ENCODE measurements at regions not wholly inside any gene's neighbourhood (a gene's known extent, or its start where the extent isn't known, plus 50 kb on each side); places are given as distances from the start of the nearest gene placed in this dataset.
A peak's percentile ranks its signal among the peaks of the same experiment; 100 is the strongest.
"Not testable (repeated sequence)": the region's sequence is repeated elsewhere in the genome, so short reads cannot be mapped to it uniquely, and the experiment has no call there.

- DNase-seq: not testable (repeated sequence)
These were observed 395.3 kb upstream of the ZNF337 start for GRCh38 chr20:26091921-26092320.

DNA sequence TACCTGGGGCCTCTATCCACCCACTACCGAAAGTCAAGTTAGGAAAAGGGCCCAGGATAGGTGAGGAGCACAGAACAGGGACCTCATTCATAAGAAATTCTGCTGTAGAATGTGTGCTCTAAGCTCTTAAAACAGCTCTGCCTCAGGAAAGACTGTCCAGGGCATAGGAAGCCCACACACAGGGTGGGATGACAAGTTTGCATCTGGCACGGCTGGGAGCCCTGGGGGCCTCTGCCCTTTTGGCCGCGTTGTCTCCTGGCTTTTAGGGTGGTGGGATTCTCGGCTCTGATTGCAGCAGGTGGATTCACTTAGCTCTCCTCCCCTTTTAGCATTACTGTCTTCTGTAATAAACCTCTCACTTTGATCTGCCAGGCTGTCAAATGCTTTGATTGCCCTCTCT is 389.5 kb upstream of the ZNF337 start:
- DNase-seq: not testable (repeated sequence)

DNA sequence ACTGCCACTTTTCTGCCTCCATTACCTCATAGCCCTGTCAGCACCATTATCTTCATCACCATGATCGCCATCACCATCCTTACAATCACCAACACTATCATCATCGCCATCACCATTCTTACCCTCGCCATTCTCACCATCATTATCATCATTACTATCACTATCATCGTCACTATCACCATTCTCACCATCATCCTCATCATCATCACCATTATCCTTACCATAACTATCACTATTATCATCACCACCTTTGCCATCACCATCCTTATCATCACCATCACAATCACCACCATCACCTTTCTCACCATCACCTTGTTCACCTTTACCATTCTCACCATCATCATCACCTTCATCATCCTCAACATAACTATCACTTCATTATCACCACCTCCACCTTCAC is 377.3 kb upstream of the ZNF337 start:
- not testable (repeated sequence) for DNase-seq

DNA sequence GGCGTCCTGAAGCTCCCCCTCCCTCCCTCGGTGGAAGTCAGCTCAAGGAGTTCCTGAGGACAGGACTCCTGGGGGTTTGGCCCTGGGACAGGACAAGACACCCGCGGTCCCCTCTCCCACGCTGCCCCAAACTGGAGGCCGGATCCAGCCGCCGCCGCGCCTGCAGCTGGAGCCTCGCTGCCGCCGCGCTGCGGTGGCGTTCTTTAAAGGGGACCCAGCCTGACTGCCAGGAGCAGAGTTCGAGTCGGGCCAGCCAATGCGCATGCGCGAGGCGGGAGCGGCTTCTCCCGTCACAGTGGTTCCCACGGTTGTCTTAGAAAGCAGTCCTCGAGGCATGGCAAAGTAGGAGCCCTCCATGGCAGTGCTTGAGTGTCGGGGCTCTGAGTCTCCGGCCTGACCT is 362.7 kb upstream of the ZNF337 start:
- DNase-seq: not testable (repeated sequence)

GRCh38 chr20:26058446-26058845 is 361.8 kb upstream of the ZNF337 start:
- DNase-seq: not testable (repeated sequence)

DNA sequence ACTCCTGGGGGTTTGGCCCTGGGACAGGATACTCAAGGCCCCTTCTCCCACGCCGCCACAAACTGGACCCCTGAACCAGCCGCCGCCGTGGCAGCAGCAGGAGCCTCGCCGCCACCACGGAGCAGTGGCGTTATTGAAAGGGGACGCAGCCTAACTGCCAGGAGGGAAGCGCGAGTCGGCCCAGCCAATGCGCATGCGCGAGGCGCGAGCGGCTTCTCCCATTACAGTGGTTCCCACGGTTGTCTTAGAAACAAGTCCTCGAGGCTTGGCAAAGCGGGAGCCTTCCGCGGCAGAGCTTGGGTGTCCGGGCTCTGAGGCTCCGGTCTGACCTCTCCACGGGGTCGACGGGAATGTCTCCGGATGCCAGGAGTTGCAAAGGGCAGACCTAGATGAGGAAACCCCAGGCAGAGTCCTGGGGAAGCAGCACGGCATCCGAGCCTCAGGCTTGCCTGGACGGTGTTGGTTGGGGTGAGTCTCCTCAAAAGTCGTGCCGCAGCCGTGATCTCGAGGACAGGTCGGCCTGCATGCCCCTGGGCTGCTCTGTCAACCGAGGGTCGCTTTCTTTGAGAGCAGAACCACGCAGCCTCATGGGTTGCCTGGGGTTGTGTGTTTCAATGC is 360.6 kb upstream of the ZNF337 start:
- DNase-seq: not testable (repeated sequence)

DNA sequence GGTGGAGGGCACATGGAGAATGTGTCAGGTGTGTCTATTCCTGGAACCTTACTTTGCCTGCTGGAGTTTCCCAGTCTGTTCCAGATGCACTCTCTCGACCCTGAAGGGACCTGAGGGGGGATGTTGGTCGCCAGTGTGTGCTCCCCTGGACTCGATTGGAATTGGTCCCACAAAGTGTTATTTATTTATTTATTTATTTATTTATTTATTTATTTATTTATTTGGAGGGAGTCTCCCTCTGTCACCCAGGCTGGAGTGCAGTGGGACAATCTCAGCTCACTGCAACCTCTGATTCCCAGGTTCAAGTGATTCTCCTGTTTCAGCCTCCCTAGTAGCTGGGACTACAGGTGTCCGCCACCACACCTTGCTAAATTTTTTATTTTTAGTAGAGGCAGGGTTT is 329.1 kb upstream of the ZNF337 start:
- DNase-seq: not testable (repeated sequence)

DNA sequence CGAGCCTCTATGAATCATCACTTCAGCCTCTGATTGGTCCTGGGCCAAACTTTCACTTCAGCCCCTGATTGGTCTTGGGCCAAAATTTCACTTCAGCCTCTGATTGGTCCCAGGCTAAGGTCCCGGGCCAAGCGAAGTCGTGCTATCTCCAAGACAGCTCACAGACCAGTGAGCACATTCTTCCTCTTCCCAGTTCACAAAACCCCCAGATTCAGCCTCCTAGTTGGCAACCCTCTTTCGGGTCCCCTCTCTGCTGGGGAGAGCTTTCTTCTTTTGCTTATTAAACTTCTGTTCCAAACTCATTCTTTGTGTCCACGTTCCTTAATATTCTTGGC is 314.3 kb upstream of the ZNF337 start:
- not testable (repeated sequence) for DNase-seq

DNA sequence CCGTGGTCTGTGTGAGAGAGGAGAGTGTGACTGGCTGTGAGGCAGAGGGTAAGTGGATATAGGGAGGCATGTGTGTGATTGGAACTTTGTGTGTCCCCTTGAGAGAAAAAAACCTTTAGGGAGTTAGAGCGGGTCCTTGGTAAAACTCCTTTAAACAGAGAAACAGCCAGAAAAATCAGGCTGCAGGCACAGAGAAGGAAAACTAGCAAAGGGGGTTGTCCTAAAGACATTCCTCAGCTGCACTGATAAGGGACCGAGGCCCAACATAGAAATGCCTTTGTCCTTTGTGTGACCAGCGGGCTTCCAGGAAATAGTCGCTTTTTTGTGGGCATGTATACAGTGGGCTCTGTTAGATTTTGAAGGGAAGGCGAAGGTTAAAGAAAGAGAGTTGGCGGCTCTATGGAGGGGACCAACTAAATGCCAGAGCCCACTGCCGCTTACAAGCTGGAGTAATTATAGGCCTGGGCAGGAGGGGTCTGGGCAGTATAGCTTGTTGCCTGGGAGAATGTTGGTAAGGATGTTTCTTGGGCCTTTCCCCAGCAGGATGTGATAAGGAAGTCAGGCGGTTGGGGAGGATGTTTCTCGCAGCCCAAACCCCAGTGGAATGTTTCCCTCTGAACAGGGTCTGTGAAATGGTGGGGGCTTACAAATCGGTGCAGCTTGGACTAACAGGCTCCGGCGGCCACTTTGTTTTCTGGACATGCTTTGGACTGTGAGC is 313.7 kb upstream of the ZNF337 start:
- DNase-seq: not testable (repeated sequence)

GRCh38 chr20:26009402-26010223 is 313.0 kb upstream of the ZNF337 start:
- peak in 1 of 2 experiments; percentile 2 for DNase-seq

DNA sequence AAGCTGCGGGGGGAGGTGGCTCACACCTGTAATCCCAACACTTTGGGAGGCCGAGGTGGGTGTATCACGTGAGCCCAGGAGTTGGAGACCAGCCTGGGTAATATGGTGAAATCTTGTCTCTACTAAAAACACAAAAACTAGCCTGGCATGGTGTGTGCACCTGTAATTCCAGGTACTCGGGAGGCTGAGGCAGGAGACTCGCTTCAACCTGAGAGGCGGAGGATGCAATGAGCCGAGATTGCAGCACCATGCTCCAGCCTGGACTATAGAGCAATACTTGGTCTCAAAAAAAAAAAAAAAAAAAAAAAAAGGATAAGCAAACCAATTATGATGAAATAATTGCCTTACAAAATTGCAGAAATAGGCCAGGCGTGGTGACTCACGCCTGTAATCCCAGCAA is 311.4 kb upstream of the ZNF337 start:
- not testable (repeated sequence) for DNase-seq

- DNase-seq: not testable (repeated sequence)
These were observed 309.5 kb upstream of the ZNF337 start for GRCh38 chr20:26006164-26006563.

- DNase-seq: not testable (repeated sequence)
These were observed 307.3 kb upstream of the ZNF337 start for GRCh38 chr20:26003959-26004358.

GRCh38 chr20:25997367-25998038 is 300.9 kb upstream of the ZNF337 start:
- DNase-seq: not testable (repeated sequence)

DNA sequence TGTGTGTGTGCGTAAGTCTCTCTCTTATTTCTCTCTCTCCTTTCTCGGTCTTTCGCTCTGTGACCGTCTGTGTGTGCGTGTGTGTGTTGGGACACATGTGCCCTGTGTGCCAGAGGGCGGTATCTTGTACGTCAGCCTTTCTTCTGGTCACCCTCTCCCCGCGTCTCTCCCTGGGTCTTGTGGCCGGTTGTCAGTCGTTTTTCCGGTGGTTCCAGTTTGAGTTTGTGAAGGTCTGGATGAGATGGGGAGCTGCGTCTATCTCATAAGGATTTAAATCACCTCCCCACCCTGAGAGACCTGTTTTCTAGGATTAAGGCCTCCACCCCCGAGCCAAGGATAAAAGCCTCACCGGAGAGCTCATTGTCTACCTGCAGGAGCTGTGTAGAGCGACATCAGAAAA is 295.5 kb upstream of the ZNF337 start:
- DNase-seq: no peak

- no peak for DNase-seq
These were observed 295.1 kb upstream of the ZNF337 start for GRCh38 chr20:25991756-25992130.

DNA sequence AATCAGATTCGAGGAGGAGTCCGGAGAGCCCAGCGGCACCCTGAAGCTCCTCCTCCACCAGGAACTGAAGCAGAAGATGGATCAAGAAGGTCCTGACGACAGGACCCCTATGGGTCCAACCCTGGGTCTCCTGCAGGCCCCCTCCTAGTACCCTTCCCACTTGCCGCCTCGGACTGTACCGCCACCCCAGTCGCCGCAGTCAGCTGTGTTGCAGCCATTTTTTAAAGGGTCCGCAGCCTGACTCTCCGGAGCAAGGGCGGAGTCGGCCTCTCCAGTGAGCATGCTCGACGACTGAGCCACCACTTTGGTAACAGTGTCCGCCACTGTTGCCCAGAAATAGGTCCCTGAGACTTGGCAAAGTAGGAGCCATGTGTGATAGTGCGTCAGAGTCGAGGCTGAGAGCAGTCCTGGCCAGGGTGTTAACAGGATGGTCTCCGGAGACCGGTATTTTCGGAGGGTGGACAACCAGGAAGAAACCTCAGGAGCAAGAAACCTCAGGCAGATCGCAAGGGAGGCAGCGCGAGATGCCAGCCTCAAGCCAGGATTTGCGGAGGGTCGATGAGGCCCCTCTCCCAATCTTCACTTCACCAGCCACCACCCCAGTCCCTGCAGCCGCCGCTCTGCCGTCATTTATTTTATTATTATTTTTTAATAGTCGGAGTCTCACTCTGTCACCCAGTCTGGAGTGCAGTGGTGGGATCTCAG is 294.6 kb upstream of the ZNF337 start:
- no peak for DNase-seq

GRCh38 chr20:25989686-25990085 is 293.0 kb upstream of the ZNF337 start:
- not testable (repeated sequence) for DNase-seq

- DNase-seq: no peak
These were observed 292.5 kb upstream of the ZNF337 start for GRCh38 chr20:25989196-25989595.

- DNase-seq: not testable (repeated sequence)
These were observed 291.4 kb upstream of the ZNF337 start for GRCh38 chr20:25987928-25988560.

GRCh38 chr20:25987073-25987927 is 290.6 kb upstream of the ZNF337 start:
- peak; percentile 3 to 8 for DNase-seq
